ENCODE measurements at regions not wholly inside any gene's neighbourhood (a gene's known extent, or its start where the extent isn't known, plus 50 kb on each side); places are given as distances from the start of the nearest gene placed in this dataset.
"Not testable (repeated sequence)": the region's sequence is repeated elsewhere in the genome, so short reads cannot be mapped to it uniquely, and the experiment has no call there.

- no peak for DNase-seq
These were observed 345.2 kb upstream of the KITLG start for GRCh38 chr12:88925454-88925853.

GRCh38 chr12:88924162-88924561, 343.9 kb upstream of the KITLG start:
- no peak for DNase-seq

DNA sequence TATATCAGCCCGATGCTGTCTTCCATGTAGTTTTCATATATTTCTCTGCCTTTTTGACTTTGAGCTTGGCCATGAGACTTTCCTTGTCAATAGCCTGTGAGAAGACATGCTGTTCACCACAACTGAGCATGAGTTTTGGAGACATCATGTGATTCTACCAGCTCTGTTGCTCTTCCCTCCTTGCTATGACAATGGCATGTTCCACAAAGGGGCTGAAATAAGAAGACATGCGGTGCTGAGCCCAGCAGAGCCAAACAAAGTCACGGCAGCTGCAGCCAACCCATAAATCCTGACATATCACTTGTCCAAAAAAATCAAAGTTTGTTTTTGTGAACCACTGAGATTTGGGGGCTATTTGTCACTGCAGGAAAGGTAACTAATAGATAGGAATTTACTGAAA, 343.4 kb upstream of the KITLG start:
- no peak for DNase-seq

- no peak for DNase-seq
These were observed 342.5 kb upstream of the KITLG start for GRCh38 chr12:88922816-88923215.

DNA sequence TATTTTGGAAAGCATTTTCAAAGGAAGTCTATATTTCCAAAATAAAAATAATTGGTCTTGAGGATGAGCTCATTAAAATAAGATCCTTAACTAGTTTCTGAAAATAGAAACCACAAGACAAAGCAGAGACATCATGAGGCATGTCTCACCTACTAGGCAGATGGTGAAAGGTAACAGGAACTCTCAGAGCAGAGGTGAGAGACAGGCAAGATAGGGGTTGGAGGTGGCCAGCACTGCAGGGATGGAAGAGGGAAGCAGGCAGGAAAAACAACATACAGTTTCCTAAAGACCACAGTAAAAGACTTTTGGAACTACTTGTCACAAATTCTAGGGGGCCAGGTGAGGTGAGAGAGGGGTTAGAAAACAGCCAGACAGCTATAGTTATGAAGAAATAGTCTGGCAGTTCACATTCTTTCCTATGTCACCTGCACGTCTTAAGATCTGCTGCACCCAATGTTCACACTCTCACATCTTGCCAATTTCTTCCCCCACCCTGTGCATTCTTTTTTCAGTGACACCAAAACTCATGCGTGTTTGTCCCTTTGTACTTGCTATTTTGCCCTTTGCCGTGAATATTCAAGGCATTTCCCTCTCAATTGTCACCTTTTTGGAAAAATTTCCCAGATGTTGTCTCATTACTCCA, 341.7 kb upstream of the KITLG start:
- no peak for DNase-seq

DNA sequence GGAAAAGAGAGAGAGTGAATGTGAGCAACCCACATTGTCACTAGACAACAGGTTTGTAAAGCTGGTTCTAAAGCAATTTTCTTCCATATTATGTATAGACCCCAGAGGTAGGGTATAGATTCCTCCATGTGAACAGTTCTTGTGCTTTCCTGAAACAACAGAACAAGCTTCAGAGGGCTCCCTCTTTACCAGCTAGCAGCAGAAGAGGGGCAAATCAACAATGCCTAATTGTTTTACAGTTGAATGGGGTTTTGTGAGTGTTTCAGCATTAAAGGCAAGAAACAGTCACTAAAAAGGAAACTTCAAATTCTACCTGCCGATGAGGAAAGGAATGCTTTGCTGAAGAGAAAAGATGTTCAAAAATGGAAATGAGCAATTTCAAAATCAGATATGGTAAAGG, 341.2 kb upstream of the KITLG start:
- DNase-seq: no peak

DNA sequence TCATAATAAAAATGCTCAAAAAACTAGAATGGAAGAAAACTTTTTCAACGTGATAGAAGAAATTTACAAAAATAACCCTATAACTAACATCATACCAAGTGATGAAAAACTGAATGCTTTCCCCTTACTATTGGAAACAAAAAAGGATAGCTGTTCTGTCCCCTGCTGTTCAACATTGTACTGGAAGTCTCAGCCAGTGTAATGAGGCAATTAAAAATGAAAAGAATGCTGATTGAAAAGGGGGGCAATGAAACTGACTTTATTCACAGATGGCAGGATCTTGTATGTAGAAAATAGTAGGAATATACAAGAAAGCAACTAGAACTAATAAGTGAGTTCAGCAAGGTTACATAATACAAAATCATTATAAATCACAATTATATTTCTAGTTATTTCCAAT, 337.9 kb upstream of the KITLG start:
- no peak for DNase-seq

DNA sequence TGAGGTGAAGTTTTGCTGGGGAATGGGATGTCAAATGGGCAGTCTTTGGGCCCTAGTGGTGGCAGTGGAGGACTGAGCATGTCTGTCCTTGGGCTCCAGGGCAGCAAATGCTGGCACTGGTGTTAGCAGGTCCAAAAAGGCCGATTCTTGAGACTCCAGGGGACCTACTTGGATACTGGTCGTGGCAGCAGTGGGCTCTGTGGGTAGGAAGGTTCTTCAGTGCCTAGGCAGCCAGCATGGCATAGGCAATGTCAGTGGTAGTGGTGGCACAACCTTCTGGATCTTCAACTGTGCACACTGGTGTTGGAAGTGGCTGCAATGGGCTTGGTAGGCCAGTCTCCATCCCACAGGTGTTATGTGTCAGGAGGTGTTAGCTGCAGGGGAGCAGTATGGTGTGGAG, 334.7 kb upstream of the KITLG start:
- DNase-seq: no peak

GRCh38 chr12:88909510-88909909, 329.2 kb upstream of the KITLG start:
- DNase-seq: no peak

- DNase-seq: no peak
These were observed 328.1 kb upstream of the KITLG start for GRCh38 chr12:88908345-88908744.

- DNase-seq: no peak
These were observed 324.4 kb upstream of the KITLG start for GRCh38 chr12:88904705-88905104.

DNA sequence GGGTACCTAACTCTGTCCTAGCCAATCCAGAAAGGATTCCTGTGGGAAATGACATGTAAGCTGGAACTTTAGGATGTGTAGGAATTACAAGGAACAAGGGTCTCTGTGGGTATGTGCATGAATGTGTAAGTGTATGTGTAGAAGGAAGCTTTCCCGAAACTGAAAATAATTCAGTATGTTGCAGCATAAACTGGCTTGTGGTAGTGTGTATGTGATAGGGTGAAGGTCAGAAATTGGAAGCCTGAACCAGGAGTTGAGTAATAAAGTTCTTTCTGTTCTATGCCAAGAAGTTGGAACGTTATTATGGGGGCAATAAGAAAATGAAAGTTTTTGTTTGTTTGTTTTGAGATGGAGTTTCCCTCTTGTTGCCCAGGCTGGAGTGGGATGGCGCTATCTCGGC, 323.1 kb upstream of the KITLG start:
- no peak for DNase-seq

DNA sequence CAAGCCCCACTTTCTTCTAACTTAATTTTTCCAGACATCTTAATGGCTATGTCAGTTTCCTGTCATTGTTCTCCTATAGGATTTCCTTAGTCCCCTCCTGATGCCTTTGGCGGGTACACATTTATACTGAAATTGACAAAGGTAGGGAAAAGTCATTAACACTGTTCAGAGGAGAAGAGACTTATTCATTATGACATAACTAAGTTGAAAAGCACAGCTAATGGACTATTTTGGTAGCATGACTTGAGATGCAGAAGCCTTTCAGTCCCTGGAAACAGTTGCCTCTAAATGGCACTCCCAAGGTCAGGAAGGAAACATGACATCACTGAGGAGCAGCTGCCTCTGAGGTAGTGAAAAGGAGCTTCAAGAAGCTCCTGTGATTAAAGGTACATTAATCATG, 317.5 kb upstream of the KITLG start:
- no peak for DNase-seq

- no peak for DNase-seq
These were observed 316.7 kb upstream of the KITLG start for GRCh38 chr12:88896958-88897357.

DNA sequence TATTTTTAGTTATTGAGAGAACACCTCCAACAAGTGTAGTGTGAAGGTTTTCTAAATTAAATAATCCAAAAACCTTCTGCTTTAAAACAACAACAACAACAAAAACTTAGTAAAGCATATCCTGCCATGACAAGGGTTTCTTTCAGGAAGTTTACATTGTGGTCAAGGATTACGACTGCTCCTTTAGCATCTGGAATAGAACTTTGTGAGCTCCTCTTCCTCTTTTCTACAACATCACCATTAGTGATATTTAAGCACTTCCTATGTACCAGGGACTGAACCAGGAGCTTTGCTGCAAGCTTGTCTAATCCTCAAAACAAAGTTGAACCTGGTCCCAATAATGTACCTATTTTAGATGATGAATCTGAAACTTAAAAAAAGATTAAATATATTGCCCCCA, 315.4 kb upstream of the KITLG start:
- DNase-seq: no peak

DNA sequence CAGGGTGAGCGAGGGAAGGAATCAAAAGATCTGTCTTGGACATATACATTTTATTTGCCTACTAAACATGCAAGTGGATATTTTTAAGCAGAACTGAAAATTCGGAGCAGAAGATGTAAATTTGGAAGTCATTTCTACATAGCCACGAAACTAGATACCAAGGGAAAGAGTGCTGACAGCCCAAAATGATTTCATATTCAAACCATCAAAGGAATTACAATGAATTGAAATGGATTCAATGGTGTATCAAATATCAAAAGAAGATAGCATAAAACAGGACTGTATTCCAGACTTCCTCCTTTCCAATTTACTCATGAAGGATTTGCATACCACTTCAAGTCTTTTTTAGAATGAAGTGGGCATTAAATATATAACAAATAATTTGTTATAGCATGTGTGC, 313.5 kb upstream of the KITLG start:
- no peak for DNase-seq

DNA sequence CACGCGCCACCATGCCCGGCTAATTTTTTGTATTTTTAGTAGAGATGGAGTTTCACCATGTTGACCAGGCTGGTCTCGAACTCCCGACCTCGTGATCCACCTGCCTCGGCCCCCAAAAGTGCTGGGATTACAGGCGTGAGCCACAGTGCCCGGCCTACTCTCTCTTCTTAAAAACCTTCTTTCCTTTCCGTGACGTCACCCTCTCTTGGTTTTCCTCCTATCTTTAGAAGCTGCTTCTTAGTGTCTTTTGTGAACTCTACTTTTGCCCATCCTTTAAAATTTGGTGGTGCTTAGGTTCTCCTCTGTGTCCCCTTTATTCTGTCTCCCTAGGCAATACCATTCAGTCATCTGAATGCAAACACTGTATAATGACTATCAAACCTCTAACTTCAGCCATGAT, 311.2 kb upstream of the KITLG start:
- DNase-seq: not testable (repeated sequence)

GRCh38 chr12:88889326-88890110, 309.2 kb upstream of the KITLG start:
- DNase-seq: no peak

GRCh38 chr12:88884600-88884999, 304.3 kb upstream of the KITLG start:
- DNase-seq: no peak

DNA sequence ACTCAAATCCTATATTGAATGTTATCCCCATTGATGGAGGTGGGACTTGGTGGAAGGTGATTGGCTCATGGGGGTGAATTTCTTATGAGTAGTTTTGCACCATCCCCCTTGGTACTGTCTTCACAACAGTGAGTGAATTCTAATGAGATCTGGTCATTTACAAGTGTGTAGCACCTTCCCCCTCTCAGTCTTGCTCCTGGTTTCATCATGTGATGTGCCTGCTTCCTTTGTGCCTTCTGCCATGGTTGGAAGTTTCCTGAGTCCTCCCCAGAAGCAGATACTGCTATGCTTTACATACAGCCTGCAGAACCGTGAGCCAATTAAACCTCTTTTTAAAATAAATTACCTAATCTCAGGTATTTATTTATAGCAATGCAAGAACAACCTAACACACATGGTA, 302.4 kb upstream of the KITLG start:
- DNase-seq: no peak

- DNase-seq: no peak
These were observed 299.8 kb upstream of the KITLG start for GRCh38 chr12:88880051-88880450.

- DNase-seq: no peak
These were observed 298.0 kb upstream of the KITLG start for GRCh38 chr12:88878295-88878694.

GRCh38 chr12:88876857-88877256, 296.6 kb upstream of the KITLG start:
- no peak for DNase-seq

GRCh38 chr12:88870000-88870737, 289.9 kb upstream of the KITLG start:
- DNase-seq: no peak

All from activated naive CD4-positive, alpha-beta T cell (primary cell).